DND-41 (cell line): ENCODE measurements at regions not wholly inside any gene's neighbourhood (a gene's known extent, or its start where the extent isn't known, plus 50 kb on each side); places are given as distances from the start of the nearest gene placed in this dataset.

Experiments
- EZH2 ChIP-seq: IDR thresholded peaks from 3 replicates; pipeline ENCODE4 v1.6.1; 2012; ENCODE audit warnings: borderline replicate concordance, low read depth, mild to moderate bottlenecking, moderate library complexity, low read length, inconsistent platforms; ENCODE audit not compliant: severe bottlenecking
- TF ChIP-seq, protein P1 (sequence below): IDR thresholded peaks from 2 replicates; pipeline ENCODE4 v1.5.1; 2012; ENCODE audit warnings: borderline replicate concordance, low read length, moderate library complexity, mild to moderate bottlenecking; ENCODE audit not compliant: poor library complexity, severe bottlenecking; ENCODE audit errors: extremely low read depth

DNA sequence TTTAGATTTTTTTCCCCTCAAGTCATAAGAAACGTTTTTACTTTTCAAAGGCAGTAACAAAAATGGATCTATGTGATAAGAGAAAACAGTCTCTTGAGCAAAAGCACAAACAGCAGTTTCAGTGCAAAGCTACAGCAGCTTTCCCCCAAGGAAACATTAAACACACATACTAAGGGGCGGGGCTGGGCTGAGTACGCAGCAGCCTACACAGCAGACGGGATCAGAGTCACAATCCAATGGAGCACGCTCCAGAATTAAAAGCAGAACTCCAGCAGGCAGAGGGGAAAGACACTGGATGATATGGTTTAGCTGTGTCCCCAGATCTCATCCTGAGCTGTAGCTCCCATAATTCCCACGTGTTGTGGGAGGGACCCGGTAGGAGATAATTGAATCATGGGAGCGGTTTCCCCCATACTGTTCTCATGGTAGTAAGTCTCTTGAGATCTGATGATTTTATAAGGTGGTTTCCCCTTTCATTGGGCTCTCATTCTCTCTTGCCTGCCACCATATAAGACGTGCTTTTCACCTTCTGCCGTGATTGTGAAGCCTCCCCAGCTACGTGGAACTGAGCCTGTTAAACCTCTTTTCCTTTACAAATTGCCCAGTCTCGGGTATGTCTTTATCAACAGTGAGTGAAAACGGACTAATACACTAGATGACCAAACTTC lies 116.2 kb upstream of the SLCO3A1 start:
- TF ChIP-seq, protein P1, sequence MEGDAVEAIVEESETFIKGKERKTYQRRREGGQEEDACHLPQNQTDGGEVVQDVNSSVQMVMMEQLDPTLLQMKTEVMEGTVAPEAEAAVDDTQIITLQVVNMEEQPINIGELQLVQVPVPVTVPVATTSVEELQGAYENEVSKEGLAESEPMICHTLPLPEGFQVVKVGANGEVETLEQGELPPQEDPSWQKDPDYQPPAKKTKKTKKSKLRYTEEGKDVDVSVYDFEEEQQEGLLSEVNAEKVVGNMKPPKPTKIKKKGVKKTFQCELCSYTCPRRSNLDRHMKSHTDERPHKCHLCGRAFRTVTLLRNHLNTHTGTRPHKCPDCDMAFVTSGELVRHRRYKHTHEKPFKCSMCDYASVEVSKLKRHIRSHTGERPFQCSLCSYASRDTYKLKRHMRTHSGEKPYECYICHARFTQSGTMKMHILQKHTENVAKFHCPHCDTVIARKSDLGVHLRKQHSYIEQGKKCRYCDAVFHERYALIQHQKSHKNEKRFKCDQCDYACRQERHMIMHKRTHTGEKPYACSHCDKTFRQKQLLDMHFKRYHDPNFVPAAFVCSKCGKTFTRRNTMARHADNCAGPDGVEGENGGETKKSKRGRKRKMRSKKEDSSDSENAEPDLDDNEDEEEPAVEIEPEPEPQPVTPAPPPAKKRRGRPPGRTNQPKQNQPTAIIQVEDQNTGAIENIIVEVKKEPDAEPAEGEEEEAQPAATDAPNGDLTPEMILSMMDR, result no peak
- TF ChIP-seq EZH2, result no peak
